Spleen (tissue), 11 donors: ENCODE measurements at regions not wholly inside any gene's neighbourhood (a gene's known extent, or its start where the extent isn't known, plus 50 kb on each side); places are given as distances from the start of the nearest gene placed in this dataset.

Experiments
- DNase-seq: peaks from one replicate; pipeline ENCODE4 v3.0.0-alpha.2; 2020
- H3K27ac ChIP-seq, 8 donors: fragments of 200-600 bp; sonication (generic) in 7 of 8; 1 replicate in 4 of 8; 2 replicates in 4 of 8; pipeline versions ENCODE4 v1.5.0 to v1.8.0; 2016 to 2021; ENCODE audit warnings: inconsistent platforms in 4 of 8, mild to moderate bottlenecking in 4 of 8, moderate library complexity in 1 of 8
- H3K27me3 ChIP-seq, 7 donors: fragments of 200-600 bp; sonication (generic) in 6 of 7; replicated peaks in 1 of 7; 1 replicate in 4 of 7; 2 replicates in 3 of 7; pipeline versions ENCODE4 v1.5.0 to v1.8.0; 2016 to 2021; ENCODE audit warnings: inconsistent platforms in 3 of 7, mild to moderate bottlenecking in 1 of 7
- H3K36me3 ChIP-seq, 6 donors: fragments of 200-600 bp; sonication (generic) in 5 of 6; 1 replicate in 4 of 6; 2 replicates in 2 of 6; pipeline versions ENCODE4 v1.5.0 to v1.8.0; 2016 to 2021; ENCODE audit warnings: inconsistent platforms in 2 of 6
- H3K4me1 ChIP-seq, 6 donors: fragments of 200-600 bp; sonication (generic) in 5 of 6; 1 replicate in 3 of 6; 2 replicates in 3 of 6; pipeline versions ENCODE4 v1.5.0 to v1.8.0; 2016 to 2021; ENCODE audit warnings: inconsistent platforms in 3 of 6
- H3K4me3 ChIP-seq, 8 donors: fragments of 200-600 bp; sonication (generic) in 7 of 8; 1 replicate in 4 of 8; 2 replicates in 4 of 8; pipeline versions ENCODE4 v1.5.0 to v1.8.0; 2016 to 2021; ENCODE audit warnings: inconsistent platforms in 4 of 8, mild to moderate bottlenecking in 4 of 8, moderate library complexity in 2 of 8
- H3K9me3 ChIP-seq, 8 donors: fragments of 200-600 bp; sonication (generic) in 7 of 8; 1 replicate in 4 of 8; 2 replicates in 4 of 8; pipeline versions ENCODE4 v1.5.0 to v1.8.0; 2016 to 2021; ENCODE audit warnings: inconsistent platforms in 4 of 8
- POLR2A ChIP-seq, 3 donors: fragments of 450-650 bp; IDR thresholded peaks; one replicate each; pipeline ENCODE4 v1.5.1; 2017; ENCODE audit warnings: antibody characterized with exemption in 3 of 3, mild to moderate bottlenecking in 1 of 3
- POLR2AphosphoS5 ChIP-seq, 3 donors: sonication (generic); formaldehyde crosslinking; IDR thresholded peaks; one replicate each; pipeline ENCODE4 v1.5.1; 2017; ENCODE audit warnings: antibody characterized with exemption in 3 of 3
- WGBS, 5 donors: extraction: QIAGEN DNeasy Blood & Tissue Kit in 3 of 5; methylation state at CpG; one replicate each; pipeline versions ENCODE4 v1.1.5 to v1.1.7; 2013 to 2018; 5-methylcytosine and 5-hydroxymethylcytosine counted together
- intact Hi-C: fragments of 100-400 bp; cut with DNase I; formaldehyde crosslinking; loops from one replicate; pipeline ENCODE4 v1.15.0; 2023; ENCODE audit warnings: low total_unique reads
- TF ChIP-seq, protein P1 (sequence below), 11 experiments: fragments of 200-600 bp in 7 of 11; fragments of 450-650 bp in 4 of 11; sonication (generic) in 4 of 11; IDR thresholded peaks in 8 of 11; conservative IDR thresholded peaks in 3 of 11; 1 replicate in 7 of 11; 2 replicates in 4 of 11; pipeline versions ENCODE4 v1.4.0 to v1.8.0; 2016 to 2021; ENCODE audit warnings: antibody characterized with exemption in 11 of 11, inconsistent platforms in 4 of 11, mild to moderate bottlenecking in 1 of 11
- donor health status: healthy with polysubstance abuse.
- donor health status: DM: no; HTN: no; CAD: no; lungs with moderate emphysema.
- donor health status: DM: no; HTN: no; CAD: no.
- donor health status: Bipolar disorder and iron deficiency.
- donor health status: healthy.
- donor health status: DM: no; HTN: no; CAD: no.
- donor health status: DM: yes; HTN: yes; CAD: no.

DNA sequence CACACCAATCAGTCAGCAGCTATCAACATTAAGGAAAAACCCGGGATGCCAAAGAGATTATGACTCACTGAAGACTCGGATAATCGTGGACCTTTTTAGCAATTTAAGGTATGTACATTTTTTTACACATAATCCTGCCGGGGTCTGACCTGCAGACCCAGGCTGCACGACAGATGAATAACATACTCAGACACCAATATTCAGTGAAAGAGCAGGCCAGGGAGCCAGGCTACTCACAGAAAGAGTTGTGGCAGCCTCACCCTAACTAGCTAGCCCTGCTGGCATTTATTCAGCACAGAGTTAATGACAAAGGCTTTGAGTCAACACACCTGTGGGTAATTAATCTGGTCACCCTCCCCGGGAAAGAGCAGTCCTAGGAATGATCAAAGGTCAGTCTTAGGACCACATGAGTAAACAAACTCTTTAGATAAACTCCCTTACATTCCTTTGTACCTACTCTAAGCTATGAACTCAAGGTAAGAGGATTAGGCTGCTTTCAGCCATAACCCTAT is 727.5 kb downstream of the TBL1XR1 start:
- Histone ChIP-seq H3K27me3 (no peaks in the 10 kb centered on the region), H3K4me3 (no peak overlapping the region), H3K9me3 (peaks cover 0 to 15% (median 6%) of the 10 kb centered on the region in 8 donors), H3K36me3 (no peaks in the 10 kb centered on the region), H3K4me1 (no peaks in the 10 kb centered on the region), H3K27ac (no peak overlapping the region)
- no peak for DNase-seq
- intact Hi-C loops: no loop called here
- TF ChIP-seq, protein P1, sequence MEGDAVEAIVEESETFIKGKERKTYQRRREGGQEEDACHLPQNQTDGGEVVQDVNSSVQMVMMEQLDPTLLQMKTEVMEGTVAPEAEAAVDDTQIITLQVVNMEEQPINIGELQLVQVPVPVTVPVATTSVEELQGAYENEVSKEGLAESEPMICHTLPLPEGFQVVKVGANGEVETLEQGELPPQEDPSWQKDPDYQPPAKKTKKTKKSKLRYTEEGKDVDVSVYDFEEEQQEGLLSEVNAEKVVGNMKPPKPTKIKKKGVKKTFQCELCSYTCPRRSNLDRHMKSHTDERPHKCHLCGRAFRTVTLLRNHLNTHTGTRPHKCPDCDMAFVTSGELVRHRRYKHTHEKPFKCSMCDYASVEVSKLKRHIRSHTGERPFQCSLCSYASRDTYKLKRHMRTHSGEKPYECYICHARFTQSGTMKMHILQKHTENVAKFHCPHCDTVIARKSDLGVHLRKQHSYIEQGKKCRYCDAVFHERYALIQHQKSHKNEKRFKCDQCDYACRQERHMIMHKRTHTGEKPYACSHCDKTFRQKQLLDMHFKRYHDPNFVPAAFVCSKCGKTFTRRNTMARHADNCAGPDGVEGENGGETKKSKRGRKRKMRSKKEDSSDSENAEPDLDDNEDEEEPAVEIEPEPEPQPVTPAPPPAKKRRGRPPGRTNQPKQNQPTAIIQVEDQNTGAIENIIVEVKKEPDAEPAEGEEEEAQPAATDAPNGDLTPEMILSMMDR (IDR thresholded peaks at IDR 0.05 in 8 of 11, conservative IDR thresholded peaks at IDR 0.05 in 3 of 11): no peak
- TF ChIP-seq POLR2A (IDR thresholded peaks at IDR 0.05) (no peak), POLR2AphosphoS5 (IDR thresholded peaks at IDR 0.05) (no peak)
- WGBS, 5 donors: 44 to 70% (median 65%) methylated on average over 6 of the region's 6 CpGs

- no peak for DNase-seq
- Histone ChIP-seq H3K27ac (no peak overlapping the region), H3K27me3 (no peaks in the 10 kb centered on the region), H3K36me3 (no peaks in the 10 kb centered on the region), H3K9me3 (peaks cover 0 to 6% (median under 1%) of the 10 kb centered on the region in 8 donors), H3K4me3 (no peak overlapping the region), H3K4me1 (no peaks in the 10 kb centered on the region)
- intact Hi-C loops: no loop called here
- TF ChIP-seq, protein P1 (IDR thresholded peaks at IDR 0.05 in 8 of 11, conservative IDR thresholded peaks at IDR 0.05 in 3 of 11): no peak
- no peak for TF ChIP-seq POLR2A (IDR thresholded peaks at IDR 0.05)
- no peak for TF ChIP-seq POLR2AphosphoS5 (IDR thresholded peaks at IDR 0.05)
- WGBS, 5 donors: 42 to 80% (median 68%) methylated on average over 2 of the region's 2 CpGs
Measured at GRCh38 chr3:176463610-176464009, 733.7 kb downstream of the TBL1XR1 start.

- Histone ChIP-seq H3K36me3 (no peaks in the 10 kb centered on the region), H3K27ac (no peak overlapping the region), H3K27me3 (no peaks in the 10 kb centered on the region), H3K4me1 (no peaks in the 10 kb centered on the region), H3K4me3 (no peak overlapping the region), H3K9me3 (peaks cover 0 to 6% (median 0%) of the 10 kb centered on the region in 8 donors)
- intact Hi-C loops: no loop called here
- no peak for TF ChIP-seq POLR2A (IDR thresholded peaks at IDR 0.05)
- TF ChIP-seq POLR2AphosphoS5 (IDR thresholded peaks at IDR 0.05): no peak
- TF ChIP-seq, protein P1 (IDR thresholded peaks at IDR 0.05 in 8 of 11, conservative IDR thresholded peaks at IDR 0.05 in 3 of 11): no peak
- WGBS, 5 donors: 85 to 93% (median 89%) methylated on average over 4 of the region's 4 CpGs
- no peak for DNase-seq
Measured at GRCh38 chr3:176447369-176447768, 749.9 kb downstream of the TBL1XR1 start.

DNA sequence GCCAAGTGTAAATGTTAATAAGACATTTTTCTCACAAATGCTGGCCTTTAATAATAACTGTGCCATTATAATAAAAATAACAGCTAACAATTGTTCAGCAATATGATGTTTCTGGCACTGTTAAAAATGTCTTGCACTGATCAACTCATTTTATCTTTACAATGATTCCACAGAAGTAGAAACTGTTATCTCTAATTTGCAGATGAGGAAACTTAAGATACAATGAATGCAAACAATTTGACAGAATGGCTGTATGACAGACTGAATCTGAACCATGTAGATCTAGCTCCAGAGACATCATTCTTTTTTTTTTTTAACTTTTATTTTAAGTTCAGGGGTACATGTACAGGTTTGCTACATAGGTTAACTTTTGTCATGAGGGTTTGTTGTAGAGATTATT is 755.0 kb downstream of the TBL1XR1 start:
- Histone ChIP-seq H3K36me3 (no peaks in the 10 kb centered on the region), H3K27ac (no peak overlapping the region), H3K4me3 (no peak overlapping the region), H3K9me3 (peaks cover 0 to 6% (median 0%) of the 10 kb centered on the region in 8 donors), H3K4me1 (no peaks in the 10 kb centered on the region), H3K27me3 (no peaks in the 10 kb centered on the region)
- intact Hi-C loops: no loop called here
- DNase-seq: no peak
- TF ChIP-seq POLR2AphosphoS5 (IDR thresholded peaks at IDR 0.05): no peak
- TF ChIP-seq, protein P1 (IDR thresholded peaks at IDR 0.05 in 8 of 11, conservative IDR thresholded peaks at IDR 0.05 in 3 of 11): no peak
- no peak for TF ChIP-seq POLR2A (IDR thresholded peaks at IDR 0.05)
